CD4-positive, alpha-beta T cell (primary cell): ENCODE measurements at regions not wholly inside any gene's neighbourhood (a gene's known extent, or its start where the extent isn't known, plus 50 kb on each side); places are given as distances from the start of the nearest gene placed in this dataset.

Experiments used
- ATAC-seq: fragments of 200-7000 bp; cut with Tn5 transposase; one replicate; pipeline ENCODE4 v1.10.0; 2022; ENCODE audit warnings: mild to moderate bottlenecking; ENCODE audit not compliant: poor library complexity
- CTCF ChIA-PET: fragments of 350-600 bp; sonication (Branson Sonifier 250); formaldehyde crosslinking; loops from one replicate; lab custom pipeline; 2021; ENCODE audit warnings: antibody characterized with exemption, inconsistent platforms; lab: Charles Lee
- POLR2A ChIA-PET: fragments of 350-600 bp; sonication (Branson Sonifier 250); formaldehyde crosslinking; loops from one replicate; lab custom pipeline; 2021; ENCODE audit warnings: antibody characterized with exemption, inconsistent platforms; lab: Charles Lee
- DNase-seq, 14 experiments: peaks; one replicate each; pipeline ENCODE4 v3.0.0-alpha.2; 2013 to 2020; ENCODE audit warnings: mixed read lengths in 2 of 14
- H3K27ac ChIP-seq, 2 donors: one replicate each; pipeline versions ENCODE4 v1.5.1 to v1.7.0; 2013; ENCODE audit warnings: low read length in 2 of 2, low read depth in 1 of 2, mild to moderate bottlenecking in 1 of 2
- H3K27me3 ChIP-seq, 2 experiments: 1 replicate in 1 of 2; 2 replicates in 1 of 2; pipeline versions ENCODE4 v1.6.1 to v1.7.0; 2013; ENCODE audit warnings: low read length in 2 of 2, control low read depth in 1 of 2, mild to moderate bottlenecking in 1 of 2, moderate library complexity in 1 of 2; ENCODE audit not compliant: insufficient read depth in 2 of 2, control insufficient read depth in 1 of 2
- H3K36me3 ChIP-seq: one replicate; pipeline ENCODE4 v1.6.1; 2013; ENCODE audit warnings: low read length, control low read depth; ENCODE audit not compliant: insufficient read depth
- H3K4me1 ChIP-seq: one replicate; pipeline ENCODE4 v1.6.1; 2013; ENCODE audit warnings: low read length, control low read depth; ENCODE audit not compliant: insufficient read depth
- H3K4me3 ChIP-seq: one replicate; pipeline ENCODE4 v1.5.1; 2013; ENCODE audit warnings: mild to moderate bottlenecking, low read length, moderate library complexity
- H3K9me3 ChIP-seq, 2 experiments: 1 replicate in 1 of 2; 2 replicates in 1 of 2; pipeline versions ENCODE4 v1.6.1 to v1.7.0; 2013; ENCODE audit warnings: low read length in 2 of 2, mild to moderate bottlenecking in 2 of 2, control low read depth in 1 of 2, moderate library complexity in 1 of 2; ENCODE audit not compliant: control insufficient read depth in 1 of 2, insufficient read depth in 1 of 2
- H3K27ac Mint-ChIP-seq: one replicate; pipeline ENCODE4 v1.8.0; 2020; ENCODE audit warnings: mixed read lengths
- H3K27me3 Mint-ChIP-seq: one replicate; pipeline ENCODE4 v1.8.0; 2021; ENCODE audit warnings: mixed read lengths
- H3K36me3 Mint-ChIP-seq: one replicate; pipeline ENCODE4 v1.8.0; 2021; ENCODE audit warnings: low read depth, mixed read lengths
- H3K4me1 Mint-ChIP-seq: one replicate; pipeline ENCODE4 v1.8.0; 2021; ENCODE audit warnings: low read depth, mixed read lengths
- H3K4me3 Mint-ChIP-seq: one replicate; pipeline ENCODE4 v1.8.0; 2020; ENCODE audit warnings: mild to moderate bottlenecking, mixed read lengths
- H3K9me3 Mint-ChIP-seq: one replicate; pipeline ENCODE4 v1.8.0; 2020; ENCODE audit warnings: mixed read lengths
- CTCF ChIP-seq: fragments of 200-600 bp; IDR thresholded peaks from one replicate; pipeline ENCODE4 v1.8.0; 2022; ENCODE audit warnings: antibody characterized with exemption, mild to moderate bottlenecking
- intact Hi-C, 2 experiments: fragments of 100-400 bp; cut with DNase I in 1 of 2; cut with micrococcal nuclease in 1 of 2; formaldehyde crosslinking; loops; one replicate each; pipeline versions ENCODE4 v1.15.1 to v1.9.0; 2023 to 2025; cut with DNase I, micrococcal nuclease

- H3K9me3 ChIP-seq: peaks cover 0 to 4% of the 10 kb centered on the region in 2 experiments
- TF ChIP-seq CTCF: no peak
- no peaks in the 10 kb centered on the region for H3K27me3 ChIP-seq
- Mint-ChIP-seq H3K9me3 (peaks cover 14% of the 10 kb centered on the region), H3K27me3 (no peaks in the 10 kb centered on the region), H3K27ac (no peak overlapping the region), H3K4me3 (no peak overlapping the region), H3K4me1 (no peaks in the 10 kb centered on the region), H3K36me3 (no peaks in the 10 kb centered on the region)
- POLR2A ChIA-PET: no interaction called here
- no peak overlapping the region for H3K4me3 ChIP-seq
- H3K36me3 ChIP-seq: no peaks in the 10 kb centered on the region
- no peak overlapping the region for H3K27ac ChIP-seq
- intact Hi-C loops: no loop called here
- no peak for DNase-seq
- no peak for ATAC-seq
- CTCF ChIA-PET: no interaction called here
- H3K4me1 ChIP-seq: no peaks in the 10 kb centered on the region
These were observed 2030.6 kb upstream of the NUDT12 start for GRCh38 chr5:105593011-105593760.

GRCh38 chr5:105587963-105588662 lies 2025.5 kb upstream of the NUDT12 start:
- H3K36me3 Mint-ChIP-seq: no peaks in the 10 kb centered on the region
- intact Hi-C loops: no loop called here
- Histone ChIP-seq H3K36me3 (no peaks in the 10 kb centered on the region), H3K4me1 (no peaks in the 10 kb centered on the region), H3K9me3 (peaks cover 0 to 4% of the 10 kb centered on the region in 2 experiments), H3K27ac (no peak overlapping the region), H3K27me3 (no peaks in the 10 kb centered on the region), H3K4me3 (no peak overlapping the region)
- no peak overlapping the region for H3K4me3 Mint-ChIP-seq
- H3K27me3 Mint-ChIP-seq: no peaks in the 10 kb centered on the region
- ChIA-PET POLR2A (no interaction called here), CTCF (no interaction called here)
- TF ChIP-seq CTCF: no peak
- DNase-seq (no peak), ATAC-seq (no peak)
- H3K9me3 Mint-ChIP-seq: peaks cover 9% of the 10 kb centered on the region
- no peak overlapping the region for H3K27ac Mint-ChIP-seq
- H3K4me1 Mint-ChIP-seq: no peaks in the 10 kb centered on the region

- H3K4me3 Mint-ChIP-seq: no peak overlapping the region
- Histone ChIP-seq H3K27me3 (no peaks in the 10 kb centered on the region), H3K27ac (no peak overlapping the region), H3K9me3 (peaks cover 0 to 8% of the 10 kb centered on the region in 2 experiments), H3K4me1 (no peaks in the 10 kb centered on the region), H3K4me3 (no peak overlapping the region), H3K36me3 (no peaks in the 10 kb centered on the region)
- TF ChIP-seq CTCF: no peak
- intact Hi-C loops: no loop called here
- ChIA-PET CTCF (no interaction called here), POLR2A (no interaction called here)
- H3K4me1 Mint-ChIP-seq: no peaks in the 10 kb centered on the region
- H3K36me3 Mint-ChIP-seq: no peaks in the 10 kb centered on the region
- DNase-seq (no peak), ATAC-seq (no peak)
- H3K27me3 Mint-ChIP-seq: no peaks in the 10 kb centered on the region
- peaks cover 17% of the 10 kb centered on the region for H3K9me3 Mint-ChIP-seq
- no peak overlapping the region for H3K27ac Mint-ChIP-seq
These were observed 2019.5 kb upstream of the NUDT12 start for GRCh38 chr5:105581988-105582690.
